ENCODE measurements at regions not wholly inside any gene's neighbourhood (a gene's known extent, or its start where the extent isn't known, plus 50 kb on each side); places are given as distances from the start of the nearest gene placed in this dataset.

- DNase-seq (ENCODE audit: low read depth in 2 of 2): no peak
- TF ChIP-seq, protein P1, sequence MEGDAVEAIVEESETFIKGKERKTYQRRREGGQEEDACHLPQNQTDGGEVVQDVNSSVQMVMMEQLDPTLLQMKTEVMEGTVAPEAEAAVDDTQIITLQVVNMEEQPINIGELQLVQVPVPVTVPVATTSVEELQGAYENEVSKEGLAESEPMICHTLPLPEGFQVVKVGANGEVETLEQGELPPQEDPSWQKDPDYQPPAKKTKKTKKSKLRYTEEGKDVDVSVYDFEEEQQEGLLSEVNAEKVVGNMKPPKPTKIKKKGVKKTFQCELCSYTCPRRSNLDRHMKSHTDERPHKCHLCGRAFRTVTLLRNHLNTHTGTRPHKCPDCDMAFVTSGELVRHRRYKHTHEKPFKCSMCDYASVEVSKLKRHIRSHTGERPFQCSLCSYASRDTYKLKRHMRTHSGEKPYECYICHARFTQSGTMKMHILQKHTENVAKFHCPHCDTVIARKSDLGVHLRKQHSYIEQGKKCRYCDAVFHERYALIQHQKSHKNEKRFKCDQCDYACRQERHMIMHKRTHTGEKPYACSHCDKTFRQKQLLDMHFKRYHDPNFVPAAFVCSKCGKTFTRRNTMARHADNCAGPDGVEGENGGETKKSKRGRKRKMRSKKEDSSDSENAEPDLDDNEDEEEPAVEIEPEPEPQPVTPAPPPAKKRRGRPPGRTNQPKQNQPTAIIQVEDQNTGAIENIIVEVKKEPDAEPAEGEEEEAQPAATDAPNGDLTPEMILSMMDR (IDR thresholded peaks at IDR 0.05; ENCODE audit: low read depth, low read length): no peak
Observed at GRCh38 chr4:144547678-144548298, 98.2 kb upstream of the HHIP start.

DNA sequence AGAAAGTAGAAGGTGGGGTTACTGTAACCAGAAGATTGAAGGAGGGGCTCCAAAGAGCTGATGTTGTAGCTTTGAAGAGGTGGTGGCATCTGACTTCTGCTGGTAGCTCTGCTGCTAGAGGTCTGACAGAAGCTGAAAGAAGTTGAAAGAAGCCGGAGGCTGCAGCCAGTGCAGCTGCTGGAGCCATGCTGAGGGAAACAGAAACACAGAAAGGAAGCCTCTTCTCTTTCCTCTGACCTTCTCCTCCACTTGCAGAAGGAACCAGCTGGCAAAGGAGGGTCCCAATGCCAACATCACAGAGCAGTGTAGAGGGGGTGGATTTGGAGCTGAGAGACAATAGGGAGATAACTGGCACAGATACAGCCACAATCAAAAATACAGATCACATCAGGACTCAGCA, 89.3 kb upstream of the HHIP start:
- TF ChIP-seq, protein P1 (IDR thresholded peaks at IDR 0.05; ENCODE audit: low read depth, low read length): no peak
- no peak overlapping the region for H3K4me3 ChIP-seq (replicated peaks in 1 of 2; ENCODE audit: low read depth in 2 of 2, low read length in 2 of 2)
- no peak for DNase-seq (ENCODE audit: low read depth in 2 of 2)

More at GRCh38 chr4:144547678-144548298, 98.2 kb upstream of the HHIP start:
- H3K4me3 ChIP-seq (replicated peaks in 1 of 2; ENCODE audit: low read depth in 2 of 2, low read length in 2 of 2): no peak overlapping the region

- DNase-seq (ENCODE audit: low read depth in 2 of 2): peak; percentile 56 to 58
- TF ChIP-seq, protein P1 (IDR thresholded peaks at IDR 0.05; ENCODE audit: low read depth, low read length): peak; percentile 5
- H3K4me3 ChIP-seq (replicated peaks in 1 of 2; ENCODE audit: low read depth in 2 of 2, low read length in 2 of 2): no peak overlapping the region
Observed at GRCh38 chr4:144557404-144557803, 88.6 kb upstream of the HHIP start.

GRCh38 chr4:144562019-144562705, 83.8 kb upstream of the HHIP start:
- TF ChIP-seq, protein P1 (IDR thresholded peaks at IDR 0.05; ENCODE audit: low read depth, low read length): no peak
- H3K4me3 ChIP-seq (replicated peaks in 1 of 2; ENCODE audit: low read depth in 2 of 2, low read length in 2 of 2): no peak overlapping the region
- DNase-seq (ENCODE audit: low read depth in 2 of 2): peak; percentile 18 to 29

DNA sequence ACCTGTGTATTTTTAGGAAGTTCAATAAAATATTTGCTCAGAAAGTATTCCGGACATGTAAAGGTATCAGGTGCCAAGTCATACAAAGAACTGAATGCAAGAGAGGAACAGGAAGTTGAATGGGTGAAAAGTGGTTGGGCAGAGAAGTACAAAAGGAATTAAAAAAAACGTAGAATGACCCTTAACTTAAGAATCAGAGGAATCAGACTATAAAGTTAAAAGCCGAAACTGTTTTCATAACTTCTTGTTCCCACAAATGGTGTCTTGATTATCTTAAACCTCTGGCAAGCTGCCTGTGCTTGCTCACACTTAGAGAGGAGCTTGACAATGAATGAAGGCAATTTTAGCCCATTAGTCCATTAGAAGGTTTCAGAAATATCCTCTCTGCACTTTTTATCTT, 81.6 kb upstream of the HHIP start:
- TF ChIP-seq, protein P1 (IDR thresholded peaks at IDR 0.05; ENCODE audit: low read depth, low read length): no peak
- no peak overlapping the region for H3K4me3 ChIP-seq (replicated peaks in 1 of 2; ENCODE audit: low read depth in 2 of 2, low read length in 2 of 2)
- DNase-seq (ENCODE audit: low read depth in 2 of 2): peak; percentile 19 to 38

- DNase-seq (ENCODE audit: low read depth in 2 of 2): peak; percentile 19 to 76
- no peak overlapping the region for H3K4me3 ChIP-seq (replicated peaks in 1 of 2; ENCODE audit: low read depth in 2 of 2, low read length in 2 of 2)
- TF ChIP-seq, protein P1 (IDR thresholded peaks at IDR 0.05; ENCODE audit: low read depth, low read length): no peak
Observed at GRCh38 chr4:144565527-144566195, 80.3 kb upstream of the HHIP start.

Data from cardiac fibroblast (primary cell).